Neutrophil (primary cell): ENCODE measurements at regions not wholly inside any gene's neighbourhood (a gene's known extent, or its start where the extent isn't known, plus 50 kb on each side); places are given as distances from the start of the nearest gene placed in this dataset.

Experiments used
- H3K27ac ChIP-seq: fragments of 200-600 bp; sonication (generic); 2 replicates; pipeline ENCODE4 v1.5.1; 2016; ENCODE audit warnings: mild to moderate bottlenecking, moderate library complexity
- H3K27me3 ChIP-seq: fragments of 200-600 bp; sonication (generic); 2 replicates; pipeline ENCODE4 v1.6.0; 2016; ENCODE audit warnings: mild to moderate bottlenecking
- H3K36me3 ChIP-seq: fragments of 200-600 bp; sonication (generic); 2 replicates; pipeline ENCODE4 v1.5.1; 2017
- H3K4me1 ChIP-seq, 2 experiments: fragments of 200-600 bp in 1 of 2; sonication (generic) in 1 of 2; 1 replicate in 1 of 2; 2 replicates in 1 of 2; pipeline versions ENCODE4 v1.5.1 to v1.6.1; 2013 to 2016; ENCODE audit warnings: low read depth in 1 of 2, low read length in 1 of 2, mild to moderate bottlenecking in 1 of 2, moderate library complexity in 1 of 2; ENCODE audit not compliant: control insufficient read depth in 1 of 2, insufficient read depth in 1 of 2
- H3K4me3 ChIP-seq, 2 experiments: fragments of 200-600 bp in 1 of 2; sonication (generic) in 1 of 2; 1 replicate in 1 of 2; 2 replicates in 1 of 2; pipeline ENCODE4 v1.5.1; 2013 to 2016; ENCODE audit warnings: low read depth in 1 of 2, low read length in 1 of 2, mild to moderate bottlenecking in 1 of 2, moderate library complexity in 1 of 2
- H3K9me3 ChIP-seq: fragments of 200-600 bp; sonication (generic); 2 replicates; pipeline ENCODE4 v1.5.1; 2016
- TF ChIP-seq, protein P1 (sequence below): fragments of 200-600 bp; sonication (generic); IDR thresholded peaks from 2 replicates; pipeline ENCODE4 v1.5.1; 2016; ENCODE audit warnings: antibody characterized with exemption

DNA sequence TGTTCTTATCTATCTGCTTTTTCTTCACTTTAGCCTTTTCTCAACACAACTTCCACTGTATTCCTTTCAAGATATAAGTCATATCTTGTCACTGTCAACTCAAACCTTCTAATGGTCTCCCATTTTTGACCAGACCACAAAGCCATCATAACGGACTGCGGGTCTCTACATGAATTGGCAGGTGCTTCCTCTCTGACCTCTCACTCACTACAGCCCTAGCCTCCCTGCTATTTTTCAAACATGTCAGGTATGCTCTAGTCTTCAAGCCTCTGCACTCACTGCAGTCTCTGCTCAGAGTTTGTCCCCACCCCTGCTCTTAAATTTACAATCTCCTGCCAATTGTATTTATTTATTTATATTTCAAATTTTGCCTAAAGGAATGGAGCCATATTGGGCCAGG, 858.1 kb downstream of the TRIB2 start:
- no peaks in the 10 kb centered on the region for H3K27me3 ChIP-seq
- no peaks in the 10 kb centered on the region for H3K4me1 ChIP-seq
- TF ChIP-seq, protein P1, sequence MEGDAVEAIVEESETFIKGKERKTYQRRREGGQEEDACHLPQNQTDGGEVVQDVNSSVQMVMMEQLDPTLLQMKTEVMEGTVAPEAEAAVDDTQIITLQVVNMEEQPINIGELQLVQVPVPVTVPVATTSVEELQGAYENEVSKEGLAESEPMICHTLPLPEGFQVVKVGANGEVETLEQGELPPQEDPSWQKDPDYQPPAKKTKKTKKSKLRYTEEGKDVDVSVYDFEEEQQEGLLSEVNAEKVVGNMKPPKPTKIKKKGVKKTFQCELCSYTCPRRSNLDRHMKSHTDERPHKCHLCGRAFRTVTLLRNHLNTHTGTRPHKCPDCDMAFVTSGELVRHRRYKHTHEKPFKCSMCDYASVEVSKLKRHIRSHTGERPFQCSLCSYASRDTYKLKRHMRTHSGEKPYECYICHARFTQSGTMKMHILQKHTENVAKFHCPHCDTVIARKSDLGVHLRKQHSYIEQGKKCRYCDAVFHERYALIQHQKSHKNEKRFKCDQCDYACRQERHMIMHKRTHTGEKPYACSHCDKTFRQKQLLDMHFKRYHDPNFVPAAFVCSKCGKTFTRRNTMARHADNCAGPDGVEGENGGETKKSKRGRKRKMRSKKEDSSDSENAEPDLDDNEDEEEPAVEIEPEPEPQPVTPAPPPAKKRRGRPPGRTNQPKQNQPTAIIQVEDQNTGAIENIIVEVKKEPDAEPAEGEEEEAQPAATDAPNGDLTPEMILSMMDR = no peak
- no peaks in the 10 kb centered on the region for H3K9me3 ChIP-seq
- no peak overlapping the region for H3K27ac ChIP-seq
- H3K4me3 ChIP-seq = no peak overlapping the region
- no peaks in the 10 kb centered on the region for H3K36me3 ChIP-seq

DNA sequence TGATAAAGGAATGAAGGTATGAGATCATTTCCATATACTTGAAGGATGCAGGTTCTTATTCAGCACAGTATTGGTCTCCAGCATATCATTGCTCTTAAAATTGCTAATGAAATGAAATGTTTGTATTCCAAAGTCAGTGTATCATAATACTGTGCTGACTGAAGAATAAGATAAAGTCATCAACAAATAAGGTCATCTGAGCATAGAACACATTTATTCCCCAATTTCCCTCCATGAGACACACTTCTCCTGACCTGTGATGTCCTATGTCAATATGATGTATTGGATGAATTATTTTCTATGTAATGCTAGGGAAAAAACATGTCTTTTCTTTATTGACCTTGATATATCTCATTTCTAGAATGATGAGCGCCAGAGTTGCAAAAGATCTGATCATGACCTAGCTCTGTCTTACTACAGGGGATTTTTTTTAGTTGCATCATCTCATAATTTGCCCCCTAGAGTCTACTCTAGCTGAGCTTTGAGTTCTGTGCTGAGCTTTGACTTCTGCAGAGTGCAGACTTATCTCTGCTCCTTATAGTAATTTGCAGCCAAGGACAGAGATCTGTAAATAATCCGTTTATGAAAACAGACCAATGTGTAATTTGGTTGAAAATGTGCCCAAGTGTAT, 859.8 kb downstream of the TRIB2 start:
- Histone ChIP-seq H3K36me3 (no peaks in the 10 kb centered on the region), H3K27me3 (no peaks in the 10 kb centered on the region), H3K4me3 (no peak overlapping the region), H3K4me1 (no peaks in the 10 kb centered on the region), H3K27ac (no peak overlapping the region), H3K9me3 (no peaks in the 10 kb centered on the region)
- TF ChIP-seq, protein P1 = no peak

DNA sequence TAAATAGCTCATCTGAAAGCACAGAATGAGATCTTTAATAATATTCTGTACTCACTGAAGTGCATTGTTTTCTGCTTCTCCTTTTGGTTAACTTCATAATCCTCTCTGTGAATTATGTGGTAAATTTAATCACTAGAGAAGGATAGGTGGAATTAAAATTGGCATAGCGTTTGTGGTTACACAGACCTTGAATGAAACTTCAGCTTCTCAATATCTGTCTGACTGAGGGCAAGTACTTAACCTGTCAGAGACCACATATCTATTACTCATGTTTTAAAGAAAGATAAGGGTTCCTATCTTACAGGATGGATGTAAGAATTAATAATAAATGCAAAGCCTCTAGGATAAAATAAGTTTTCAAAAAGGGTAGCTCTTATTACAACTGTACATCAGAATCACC, 861.8 kb downstream of the TRIB2 start:
- H3K36me3 ChIP-seq = no peaks in the 10 kb centered on the region
- TF ChIP-seq, protein P1 = no peak
- H3K4me3 ChIP-seq = no peak overlapping the region
- H3K27ac ChIP-seq = no peak overlapping the region
- no peaks in the 10 kb centered on the region for H3K4me1 ChIP-seq
- H3K9me3 ChIP-seq = no peaks in the 10 kb centered on the region
- H3K27me3 ChIP-seq = no peaks in the 10 kb centered on the region

DNA sequence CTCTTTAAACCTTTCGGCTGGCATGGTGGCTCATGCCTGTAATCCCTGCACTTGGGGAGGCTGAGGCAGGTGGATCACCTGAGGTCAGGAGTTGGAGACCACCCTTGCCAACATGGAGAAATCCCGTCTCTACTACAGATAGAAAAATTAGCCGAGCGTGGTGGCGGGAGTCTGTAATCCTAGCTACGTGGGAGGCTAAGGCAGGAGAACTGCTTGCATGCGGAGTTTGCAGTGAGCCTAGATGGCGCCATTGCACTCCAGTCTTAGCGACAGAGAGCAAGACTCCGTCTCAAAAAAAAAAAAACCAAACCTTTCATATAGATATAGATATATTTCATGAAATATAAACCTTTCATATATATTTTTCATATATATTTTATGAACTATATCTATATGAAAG, 864.7 kb downstream of the TRIB2 start:
- TF ChIP-seq, protein P1 = no peak
- H3K4me3 ChIP-seq = no peak overlapping the region

DNA sequence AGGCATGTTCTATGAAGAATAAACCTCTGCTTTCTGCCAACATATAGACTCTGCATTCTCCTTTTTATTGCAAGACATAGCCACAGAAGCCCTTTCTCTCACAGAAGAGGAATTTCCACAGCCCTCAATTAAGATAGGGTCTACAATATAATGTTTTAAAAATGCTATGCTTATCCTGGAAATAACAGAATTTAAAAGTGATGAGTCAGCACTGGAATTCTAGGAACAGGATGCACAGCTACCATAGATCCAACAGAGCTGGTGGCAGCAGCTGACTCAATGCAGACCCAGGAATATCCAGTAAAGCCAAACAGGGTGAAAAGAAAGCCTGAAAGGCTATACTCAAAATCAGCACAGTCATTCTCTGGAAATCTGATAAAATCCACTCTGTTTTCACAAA, 866.9 kb downstream of the TRIB2 start:
- no peak overlapping the region for H3K27ac ChIP-seq
- H3K9me3 ChIP-seq = no peaks in the 10 kb centered on the region
- no peaks in the 10 kb centered on the region for H3K4me1 ChIP-seq
- H3K27me3 ChIP-seq = no peaks in the 10 kb centered on the region
- no peak overlapping the region for H3K4me3 ChIP-seq
- TF ChIP-seq, protein P1 = no peak
- H3K36me3 ChIP-seq = no peaks in the 10 kb centered on the region

More for the DNA sequence above, 864.7 kb downstream of the TRIB2 start:
- no peak overlapping the region for H3K27ac ChIP-seq
- H3K36me3 ChIP-seq = no peaks in the 10 kb centered on the region
- H3K27me3 ChIP-seq = no peaks in the 10 kb centered on the region
- no peaks in the 10 kb centered on the region for H3K4me1 ChIP-seq
- no peaks in the 10 kb centered on the region for H3K9me3 ChIP-seq
